ENCODE measurements at regions not wholly inside any gene's neighbourhood (a gene's known extent, or its start where the extent isn't known, plus 50 kb on each side); places are given as distances from the start of the nearest gene placed in this dataset.

- H3K9me3 ChIP-seq (ENCODE audit: low read depth), result no peaks in the 10 kb centered on the region
- H3K79me2 ChIP-seq, result no peaks in the 10 kb centered on the region
- no peak overlapping the region for H3K4me3 ChIP-seq
- H4K20me1 ChIP-seq (ENCODE audit: insufficient read depth, poor library complexity, severe bottlenecking), result no peaks in the 10 kb centered on the region
- H3K27me3 ChIP-seq, result no peaks in the 10 kb centered on the region
- H3K36me3 ChIP-seq (replicated peaks; ENCODE audit: insufficient read depth, low read depth), result no peaks in the 10 kb centered on the region
- peak overlapping the region; percentile 20 for H2AFZ ChIP-seq
- no peak for DNase-seq (ENCODE audit: low spot score)
- no peak overlapping the region for H3K4me2 ChIP-seq
- TF ChIP-seq EZH2phosphoT487 (IDR thresholded peaks at IDR 0.05; ENCODE audit: low read depth, severe bottlenecking, unreplicated experiment) (no peak), EZH2 (IDR thresholded peaks at IDR 0.05; ENCODE audit: borderline replicate concordance) (no peak)
- TF ChIP-seq, protein P1, sequence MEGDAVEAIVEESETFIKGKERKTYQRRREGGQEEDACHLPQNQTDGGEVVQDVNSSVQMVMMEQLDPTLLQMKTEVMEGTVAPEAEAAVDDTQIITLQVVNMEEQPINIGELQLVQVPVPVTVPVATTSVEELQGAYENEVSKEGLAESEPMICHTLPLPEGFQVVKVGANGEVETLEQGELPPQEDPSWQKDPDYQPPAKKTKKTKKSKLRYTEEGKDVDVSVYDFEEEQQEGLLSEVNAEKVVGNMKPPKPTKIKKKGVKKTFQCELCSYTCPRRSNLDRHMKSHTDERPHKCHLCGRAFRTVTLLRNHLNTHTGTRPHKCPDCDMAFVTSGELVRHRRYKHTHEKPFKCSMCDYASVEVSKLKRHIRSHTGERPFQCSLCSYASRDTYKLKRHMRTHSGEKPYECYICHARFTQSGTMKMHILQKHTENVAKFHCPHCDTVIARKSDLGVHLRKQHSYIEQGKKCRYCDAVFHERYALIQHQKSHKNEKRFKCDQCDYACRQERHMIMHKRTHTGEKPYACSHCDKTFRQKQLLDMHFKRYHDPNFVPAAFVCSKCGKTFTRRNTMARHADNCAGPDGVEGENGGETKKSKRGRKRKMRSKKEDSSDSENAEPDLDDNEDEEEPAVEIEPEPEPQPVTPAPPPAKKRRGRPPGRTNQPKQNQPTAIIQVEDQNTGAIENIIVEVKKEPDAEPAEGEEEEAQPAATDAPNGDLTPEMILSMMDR (IDR thresholded peaks at IDR 0.05; ENCODE audit: poor library complexity), result no peak
- 63% methylated on average over 3 of the region's 3 CpGs for WGBS (ENCODE audit: low lambda C conversion rate, missing lambda C conversion rate)
- H3K9me2 ChIP-seq (replicated peaks; ENCODE audit: insufficient read depth), result no peaks in the 10 kb centered on the region
- H3K27ac ChIP-seq, result no peak overlapping the region
- no peaks in the 10 kb centered on the region for H3K4me1 ChIP-seq (ENCODE audit: insufficient read depth)
These were observed 53.7 kb upstream of the SEMA3A start for GRCh38 chr7:84248267-84248666.

GRCh38 chr7:84247591-84247990 is 53.0 kb upstream of the SEMA3A start:
- Histone ChIP-seq H3K79me2 (no peaks in the 10 kb centered on the region), H3K4me3 (no peak overlapping the region), H3K9me3 (ENCODE audit: low read depth) (no peaks in the 10 kb centered on the region), H3K4me2 (no peak overlapping the region), H3K27ac (no peak overlapping the region), H3K9me2 (replicated peaks; ENCODE audit: insufficient read depth) (no peaks in the 10 kb centered on the region), H3K27me3 (no peaks in the 10 kb centered on the region), H3K4me1 (ENCODE audit: insufficient read depth) (no peaks in the 10 kb centered on the region), H2AFZ (no peak overlapping the region), H3K36me3 (replicated peaks; ENCODE audit: insufficient read depth, low read depth) (no peaks in the 10 kb centered on the region), H4K20me1 (ENCODE audit: insufficient read depth, poor library complexity, severe bottlenecking) (no peaks in the 10 kb centered on the region)
- no peak for DNase-seq (ENCODE audit: low spot score)
- 91% methylated on average over 1 of the region's 1 CpG for WGBS (ENCODE audit: low lambda C conversion rate, missing lambda C conversion rate)
- TF ChIP-seq EZH2phosphoT487 (IDR thresholded peaks at IDR 0.05; ENCODE audit: low read depth, severe bottlenecking, unreplicated experiment) (no peak), EZH2 (IDR thresholded peaks at IDR 0.05; ENCODE audit: borderline replicate concordance) (no peak)
- TF ChIP-seq, protein P1 (IDR thresholded peaks at IDR 0.05; ENCODE audit: poor library complexity), result peak; percentile 12

DNA sequence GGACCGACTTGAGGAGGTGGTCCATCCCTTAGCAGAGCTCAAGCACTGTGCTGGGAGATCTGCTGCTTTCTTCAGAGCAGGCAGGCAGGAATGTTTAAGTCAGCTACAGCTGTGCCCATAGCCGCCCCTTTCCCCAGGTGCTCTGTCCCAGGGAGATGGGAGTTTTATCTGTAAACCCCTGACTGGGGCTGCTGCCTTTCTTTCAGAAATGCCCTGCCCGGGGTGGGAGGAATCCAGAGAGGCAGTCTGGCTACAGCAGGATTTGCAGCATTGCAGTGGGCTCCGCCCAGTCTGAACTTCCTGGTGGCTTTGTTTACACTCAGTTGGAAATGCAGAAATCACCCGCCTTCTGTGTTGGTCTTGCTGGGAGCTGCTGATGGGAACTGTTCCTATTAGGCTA is 51.2 kb upstream of the SEMA3A start:
- no peaks in the 10 kb centered on the region for H3K79me2 ChIP-seq
- no peak overlapping the region for H3K4me2 ChIP-seq
- H3K27ac ChIP-seq, result no peak overlapping the region
- no peaks in the 10 kb centered on the region for H3K4me1 ChIP-seq (ENCODE audit: insufficient read depth)
- H3K27me3 ChIP-seq, result no peaks in the 10 kb centered on the region
- WGBS (ENCODE audit: low lambda C conversion rate, missing lambda C conversion rate), result 74% methylated on average over 5 of the region's 5 CpGs
- TF ChIP-seq EZH2phosphoT487 (IDR thresholded peaks at IDR 0.05; ENCODE audit: low read depth, severe bottlenecking, unreplicated experiment) (no peak), EZH2 (IDR thresholded peaks at IDR 0.05; ENCODE audit: borderline replicate concordance) (no peak)
- TF ChIP-seq, protein P1 (IDR thresholded peaks at IDR 0.05; ENCODE audit: poor library complexity), result no peak
- no peak overlapping the region for H3K4me3 ChIP-seq
- no peaks in the 10 kb centered on the region for H4K20me1 ChIP-seq (ENCODE audit: insufficient read depth, poor library complexity, severe bottlenecking)
- H3K36me3 ChIP-seq (replicated peaks; ENCODE audit: insufficient read depth, low read depth), result no peaks in the 10 kb centered on the region
- no peaks in the 10 kb centered on the region for H3K9me2 ChIP-seq (replicated peaks; ENCODE audit: insufficient read depth)
- H3K9me3 ChIP-seq (ENCODE audit: low read depth), result no peaks in the 10 kb centered on the region
- no peak for DNase-seq (ENCODE audit: low spot score)
- no peak overlapping the region for H2AFZ ChIP-seq
